ENCODE measurements at regions not wholly inside any gene's neighbourhood (a gene's known extent, or its start where the extent isn't known, plus 50 kb on each side); places are given as distances from the start of the nearest gene placed in this dataset.

DNA sequence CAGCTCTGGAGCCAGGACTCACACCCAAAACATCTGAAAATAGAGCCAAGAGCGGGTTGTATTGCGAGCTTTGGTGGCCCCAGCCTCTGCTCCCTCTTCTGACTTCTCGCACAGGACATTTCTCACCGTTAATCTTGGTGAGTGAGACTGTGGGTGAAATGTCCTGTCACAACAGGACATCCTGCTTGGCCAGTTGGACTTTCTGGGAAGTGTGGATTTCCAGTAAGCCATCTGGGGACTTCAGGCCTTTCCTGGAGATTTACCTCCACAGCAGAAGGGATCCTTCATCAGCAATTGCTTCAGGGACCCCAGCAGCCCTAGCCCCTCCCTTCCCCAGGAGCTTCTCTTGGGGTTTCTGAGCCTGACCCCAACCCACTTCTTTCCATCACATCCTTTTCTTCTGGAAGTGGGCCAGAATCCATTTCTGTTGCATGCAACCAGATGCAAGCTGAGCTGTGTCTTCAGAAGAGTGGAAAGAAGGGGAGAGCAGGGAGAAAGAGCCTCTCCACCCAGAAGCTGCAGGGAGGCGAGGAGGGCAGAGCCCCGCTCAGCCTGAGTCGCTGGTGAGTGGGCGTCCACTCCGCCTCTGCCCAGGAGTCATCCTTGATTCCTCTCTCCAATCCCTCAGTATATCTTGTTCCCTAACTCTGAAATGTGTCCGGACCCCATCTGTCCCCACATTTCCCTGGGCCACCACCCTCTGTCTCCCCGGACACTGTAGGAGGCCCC, 50.3 kb upstream of the GADD45G start:
- DNase-seq, result no peak

DNA sequence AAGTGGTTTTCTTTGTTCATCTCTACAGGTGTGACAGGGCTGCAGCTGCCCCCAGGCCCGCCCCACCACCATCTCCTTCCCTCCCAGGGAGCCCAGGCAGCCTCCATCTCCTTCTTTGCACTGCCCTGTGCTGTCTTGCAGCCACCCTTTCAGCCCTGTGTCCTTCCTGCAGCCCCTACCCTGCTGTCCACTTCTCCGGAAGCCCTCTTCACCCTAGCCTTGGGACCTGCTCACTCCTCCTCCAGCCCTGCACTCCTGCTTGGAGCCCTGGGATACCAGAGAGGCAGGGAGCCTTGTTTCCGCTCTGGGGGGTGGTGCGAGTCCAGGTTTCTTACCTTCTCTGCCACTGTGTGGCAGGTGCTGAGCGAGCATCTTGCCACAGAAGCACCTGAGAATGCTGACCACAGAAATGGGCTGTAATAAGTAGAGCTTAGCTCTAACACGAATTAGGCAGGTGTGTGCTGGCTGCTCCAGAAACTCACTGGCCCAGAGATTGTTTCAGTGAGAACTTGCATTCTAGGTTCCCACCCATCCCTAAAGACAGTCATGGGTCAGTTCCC, 51.3 kb upstream of the GADD45G start:
- no peak for DNase-seq

DNA sequence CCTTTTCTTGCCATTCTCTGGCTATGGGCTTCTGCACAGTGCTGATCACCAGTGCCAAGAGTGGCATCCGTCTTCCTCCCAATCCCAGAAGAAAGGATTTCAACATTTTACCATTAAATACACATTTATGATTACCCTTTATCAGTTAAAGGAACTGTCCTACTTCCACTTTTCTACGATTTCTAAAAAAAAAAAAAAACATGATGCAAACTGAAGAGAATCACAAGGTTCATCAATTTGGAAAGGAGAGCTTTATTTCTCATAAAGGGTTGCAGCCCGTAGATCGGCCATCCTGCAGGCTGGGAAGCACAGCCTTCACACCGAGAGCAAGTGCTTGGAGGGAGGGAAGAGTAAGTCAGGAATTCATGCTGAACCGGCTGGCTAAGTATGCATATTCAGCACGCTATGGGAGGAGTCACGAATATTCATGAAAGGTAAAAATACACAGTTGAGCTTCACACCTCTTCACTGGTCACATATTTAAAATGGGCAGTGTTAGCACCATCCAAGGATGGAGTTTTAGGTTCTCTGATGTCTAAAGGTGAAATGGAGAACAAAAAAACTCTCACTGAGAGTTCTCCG, 52.5 kb upstream of the SEMA4D start:
- DNase-seq, result no peak

DNA sequence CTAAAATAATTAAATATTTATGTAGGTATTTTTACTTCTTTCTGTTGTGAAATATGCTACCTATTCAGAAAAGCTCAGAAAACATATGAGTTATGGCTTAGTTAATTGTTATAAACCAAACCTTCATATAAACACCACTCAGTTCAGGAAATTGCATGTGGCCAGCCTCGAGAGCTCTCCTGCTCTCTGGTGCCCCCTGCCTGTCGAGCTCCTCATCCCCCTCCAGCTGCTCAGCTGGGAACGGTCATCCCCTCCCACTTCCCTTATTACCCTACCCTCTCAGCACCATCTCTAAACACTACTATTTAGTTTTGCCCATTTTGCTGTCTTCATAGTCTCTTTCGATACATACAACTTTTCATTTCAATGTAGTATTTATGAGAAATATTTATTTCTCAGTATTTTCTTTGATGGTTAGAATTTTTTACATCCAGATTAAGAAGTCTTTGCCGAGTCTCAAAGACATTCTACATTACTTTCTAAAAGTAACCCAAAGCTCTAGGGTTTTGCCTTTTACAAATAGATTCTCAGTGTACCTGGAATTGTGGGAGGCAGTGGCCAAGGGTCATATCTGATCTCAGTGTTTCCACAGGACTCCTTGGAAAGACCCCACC, 51.2 kb upstream of the SEMA4D start:
- DNase-seq, result peak; percentile 92 to 94

DNA sequence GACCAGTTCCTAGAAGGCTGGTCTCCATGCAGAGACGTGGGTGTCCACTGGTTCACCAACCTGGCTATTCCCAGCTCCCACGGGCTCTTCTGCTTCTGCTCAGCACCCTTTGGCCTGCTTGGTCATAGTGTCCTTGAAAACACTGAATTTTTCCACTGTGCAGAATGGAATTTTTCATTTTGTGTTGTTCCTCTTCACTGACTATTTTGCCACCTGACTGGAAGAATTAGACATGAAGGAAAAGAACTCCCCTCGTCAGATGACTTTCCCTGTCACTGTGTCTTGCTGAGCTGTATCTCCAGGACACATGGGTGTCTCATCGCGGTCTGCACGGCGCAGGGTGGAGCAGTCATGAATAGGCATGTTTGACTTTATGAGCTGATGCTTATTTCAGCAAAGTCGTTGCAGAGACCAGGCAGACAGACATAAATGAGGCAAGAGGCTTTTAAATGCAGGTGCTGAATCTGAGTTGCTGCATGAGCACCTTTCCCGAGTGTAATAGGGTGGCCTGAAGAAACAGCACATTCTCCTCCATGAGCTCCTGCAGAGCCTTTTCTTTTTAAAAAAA, 50.2 kb upstream of the SEMA4D start:
- DNase-seq, result no peak
